ENCODE measurements at regions not wholly inside any gene's neighbourhood (a gene's known extent, or its start where the extent isn't known, plus 50 kb on each side); places are given as distances from the start of the nearest gene placed in this dataset.

- H3K14ac ChIP-seq (ENCODE audit: insufficient read length), result no peak overlapping the region
- no peaks in the 10 kb centered on the region for H3K4me1 ChIP-seq (replicated peaks in 1 of 4; ENCODE audit: control insufficient read depth in 3 of 4, insufficient read depth in 4 of 4, low read length in 3 of 4)
- H3K18ac ChIP-seq (ENCODE audit: extremely low read depth, low read length), result no peak overlapping the region
- H3K79me1 ChIP-seq (ENCODE audit: low read depth, low read length), result no peaks in the 10 kb centered on the region
- no peak overlapping the region for H3K4ac ChIP-seq (replicated peaks; ENCODE audit: insufficient read length, low read depth, low read length)
- TF ChIP-seq, protein P1, sequence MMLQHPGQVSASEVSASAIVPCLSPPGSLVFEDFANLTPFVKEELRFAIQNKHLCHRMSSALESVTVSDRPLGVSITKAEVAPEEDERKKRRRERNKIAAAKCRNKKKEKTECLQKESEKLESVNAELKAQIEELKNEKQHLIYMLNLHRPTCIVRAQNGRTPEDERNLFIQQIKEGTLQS (IDR thresholded peaks at IDR 0.05; ENCODE audit: insufficient read depth, low read depth, low read length), result no peak
- no peak overlapping the region for H4K91ac ChIP-seq (replicated peaks; ENCODE audit: insufficient read length, low read length)
- H2BK120ac ChIP-seq (replicated peaks; ENCODE audit: low read depth, low read length), result no peak overlapping the region
- no peak overlapping the region for H3K4me3 ChIP-seq (ENCODE audit: extremely low read depth in 1 of 4, insufficient read depth in 2 of 4, low read depth in 3 of 4, low read length in 4 of 4)
- H3K23me2 ChIP-seq (ENCODE audit: low read depth, low read length), result no peaks in the 10 kb centered on the region; the same call in 1 of the 2 replicates
- H3K9ac ChIP-seq (replicated peaks in 1 of 4; ENCODE audit: extremely low read depth in 1 of 4, low read depth in 3 of 4, low read length in 3 of 4), result no peak overlapping the region
- FAIRE-seq (no peak), DNase-seq (ENCODE audit: low read depth in 1 of 2, low spot score in 2 of 2) (no peak)
- H2BK20ac ChIP-seq (ENCODE audit: low read length), result no peak overlapping the region
- WGBS, 2 experiments (ENCODE audit: extremely low coverage in 1 of 2, insufficient coverage in 1 of 2, insufficient read length in 1 of 2, insufficient replicate concordance in 2 of 2, low coverage in 1 of 2, low lambda C conversion rate in 2 of 2, missing lambda C conversion rate in 1 of 2), result 93% methylated on average over 3 of the region's 3 CpGs; no CpG with 5 or more reads in 1 of the 2 experiments
- no peak overlapping the region for H3K4me2 ChIP-seq (ENCODE audit: insufficient read depth in 1 of 2, low read depth in 2 of 2, low read length in 2 of 2)
- no peak overlapping the region for H2BK15ac ChIP-seq (ENCODE audit: low read length)
- CTCF ChIA-PET (ENCODE audit: partially characterized antibody), result no interaction called here
- H3K9me3 ChIP-seq (ENCODE audit: insufficient read depth in 2 of 2, low read depth in 1 of 2, low read length in 1 of 2), result no peaks in the 10 kb centered on the region
- no peaks in the 10 kb centered on the region for H4K20me1 ChIP-seq (replicated peaks in 1 of 2; ENCODE audit: control insufficient read depth in 1 of 2, insufficient read depth in 2 of 2, low read length in 2 of 2)
- no peak overlapping the region for H2AFZ ChIP-seq (ENCODE audit: low read length)
- H4K5ac ChIP-seq (ENCODE audit: insufficient read length, low read depth, low read length), result no peak overlapping the region
- H2BK5ac ChIP-seq (ENCODE audit: low read depth, low read length), result no peak overlapping the region
- no peak overlapping the region for H2AK5ac ChIP-seq (ENCODE audit: low read depth, low read length)
- no peaks in the 10 kb centered on the region for H3K27me3 ChIP-seq (replicated peaks in 1 of 4; ENCODE audit: control insufficient read depth in 3 of 4, extremely low read depth in 1 of 4, insufficient read depth in 3 of 4, low read length in 3 of 4)
- POLR2A ChIA-PET (ENCODE audit: partially characterized antibody), result no interaction called here
- no peak overlapping the region for H2BK12ac ChIP-seq (ENCODE audit: low read depth, low read length)
- no peak overlapping the region for H3K27ac ChIP-seq (ENCODE audit: low read depth, low read length)
- H3K56ac ChIP-seq (replicated peaks; ENCODE audit: insufficient read length, low read depth, low read length), result no peak overlapping the region
- no peaks in the 10 kb centered on the region for H3K79me2 ChIP-seq (ENCODE audit: control insufficient read depth in 1 of 2, insufficient read depth in 2 of 2, low read length in 2 of 2)
- H3K23ac ChIP-seq (ENCODE audit: insufficient read length), result no peak overlapping the region
- no peaks in the 10 kb centered on the region for H3K36me3 ChIP-seq (ENCODE audit: control insufficient read depth in 2 of 4, insufficient read depth in 4 of 4, low read length in 3 of 4)
- H4K8ac ChIP-seq (ENCODE audit: extremely low read depth, insufficient read depth, low read length), result no peak overlapping the region
Measured at GRCh38 chr9:26369093-26369492, 523.5 kb downstream of the CAAP1 start.
